ENCODE measurements at regions not wholly inside any gene's neighbourhood (a gene's known extent, or its start where the extent isn't known, plus 50 kb on each side); places are given as distances from the start of the nearest gene placed in this dataset.
"Not testable (repeated sequence)": the region's sequence is repeated elsewhere in the genome, so short reads cannot be mapped to it uniquely, and the experiment has no call there.

- peaks cover 10% of the 10 kb centered on the region for H3K4me1 Mint-ChIP-seq (ENCODE audit: low read depth)
- no peaks in the 10 kb centered on the region for H3K36me3 Mint-ChIP-seq (ENCODE audit: low read depth)
- no peak for DNase-seq
- no peaks in the 10 kb centered on the region; the same call in 1 of the 2 replicates for H3K9me3 Mint-ChIP-seq
- H3K27ac Mint-ChIP-seq = peak overlapping the region; percentile 34; the same call in 1 of the 2 replicates
- no peak overlapping the region for H3K4me3 Mint-ChIP-seq
- H3K27me3 Mint-ChIP-seq (ENCODE audit: insufficient read depth) = no peaks in the 10 kb centered on the region
- no peak for TF ChIP-seq CTCF (IDR thresholded peaks at IDR 0.05)
Measured at GRCh38 chr7:15821484-15822427, 135.3 kb upstream of the MEOX2 start.

GRCh38 chr7:15820319-15820718 is 133.8 kb upstream of the MEOX2 start:
- no peak for TF ChIP-seq CTCF (IDR thresholded peaks at IDR 0.05)
- no peak for DNase-seq
- no peaks in the 10 kb centered on the region for H3K27me3 Mint-ChIP-seq (ENCODE audit: insufficient read depth)
- H3K4me1 Mint-ChIP-seq (ENCODE audit: low read depth) = peaks cover 10% of the 10 kb centered on the region
- no peaks in the 10 kb centered on the region; the same call in 1 of the 2 replicates for H3K9me3 Mint-ChIP-seq
- H3K27ac Mint-ChIP-seq = no peak overlapping the region
- H3K36me3 Mint-ChIP-seq (ENCODE audit: low read depth) = no peaks in the 10 kb centered on the region
- no peak overlapping the region for H3K4me3 Mint-ChIP-seq

- H3K4me1 Mint-ChIP-seq (ENCODE audit: low read depth) = peaks cover 4% of the 10 kb centered on the region
- H3K36me3 Mint-ChIP-seq (ENCODE audit: low read depth) = no peaks in the 10 kb centered on the region
- H3K9me3 Mint-ChIP-seq = no peaks in the 10 kb centered on the region; the same call in 1 of the 2 replicates
- TF ChIP-seq CTCF (IDR thresholded peaks at IDR 0.05) = no peak
- no peaks in the 10 kb centered on the region for H3K27me3 Mint-ChIP-seq (ENCODE audit: insufficient read depth)
- H3K4me3 Mint-ChIP-seq = no peak overlapping the region
- DNase-seq = no peak
- H3K27ac Mint-ChIP-seq = no peak overlapping the region
Measured at GRCh38 chr7:15816835-15817426, 130.4 kb upstream of the MEOX2 start.

- H3K9me3 Mint-ChIP-seq = no peaks in the 10 kb centered on the region
- no peak for TF ChIP-seq CTCF (IDR thresholded peaks at IDR 0.05)
- H3K4me3 Mint-ChIP-seq = no peak overlapping the region
- H3K27ac Mint-ChIP-seq = no peak overlapping the region
- no peaks in the 10 kb centered on the region for H3K27me3 Mint-ChIP-seq (ENCODE audit: insufficient read depth)
- no peaks in the 10 kb centered on the region for H3K4me1 Mint-ChIP-seq (ENCODE audit: low read depth)
- no peaks in the 10 kb centered on the region; the same call in 1 of the 2 replicates for H3K36me3 Mint-ChIP-seq (ENCODE audit: low read depth)
- DNase-seq = no peak
Measured at GRCh38 chr7:15813448-15813847, 127.0 kb upstream of the MEOX2 start.

- not testable (repeated sequence) for H3K36me3 Mint-ChIP-seq (ENCODE audit: low read depth); H3K4me3 Mint-ChIP-seq; H3K9me3 Mint-ChIP-seq; H3K27me3 Mint-ChIP-seq (ENCODE audit: insufficient read depth); DNase-seq; H3K27ac Mint-ChIP-seq; H3K4me1 Mint-ChIP-seq (ENCODE audit: low read depth)
Measured at GRCh38 chr7:15810383-15810782, 123.9 kb upstream of the MEOX2 start.

GRCh38 chr7:15809936-15810335 is 123.5 kb upstream of the MEOX2 start:
- H3K36me3 Mint-ChIP-seq (ENCODE audit: low read depth); H3K9me3 Mint-ChIP-seq; H3K4me3 Mint-ChIP-seq; DNase-seq; H3K4me1 Mint-ChIP-seq (ENCODE audit: low read depth); H3K27me3 Mint-ChIP-seq (ENCODE audit: insufficient read depth); H3K27ac Mint-ChIP-seq: not testable (repeated sequence)

Measured in HFFc6 (cell line).